Thyroid gland (tissue), 4 donors: ENCODE measurements at regions not wholly inside any gene's neighbourhood (a gene's known extent, or its start where the extent isn't known, plus 50 kb on each side); places are given as distances from the start of the nearest gene placed in this dataset.
"Not testable (repeated sequence)": the region's sequence is repeated elsewhere in the genome, so short reads cannot be mapped to it uniquely, and the experiment has no call there.

Experiments used
- DNase-seq, 2 donors: peaks; one replicate each; pipeline ENCODE4 v3.0.0-alpha.2; 2019
- H3K27ac ChIP-seq, 3 donors: fragments of 200-600 bp; sonication (generic); 1 replicate in 2 of 3; 2 replicates in 1 of 3; pipeline ENCODE4 v1.5.1; 2016 to 2019; ENCODE audit warnings: mild to moderate bottlenecking in 1 of 3, moderate library complexity in 1 of 3
- H3K27me3 ChIP-seq: fragments of 200-600 bp; sonication (generic); one replicate; pipeline ENCODE4 v1.5.1; 2019
- H3K36me3 ChIP-seq, 2 donors: fragments of 200-600 bp; sonication (generic); one replicate each; pipeline ENCODE4 v1.5.1; 2016 to 2019
- H3K4me1 ChIP-seq, 2 donors: fragments of 200-600 bp; sonication (generic); one replicate each; pipeline ENCODE4 v1.5.1; 2017 to 2019
- H3K4me3 ChIP-seq, 3 donors: fragments of 200-600 bp; sonication (generic); replicated peaks in 1 of 3; 1 replicate in 2 of 3; 2 replicates in 1 of 3; pipeline ENCODE4 v1.5.1; 2016; ENCODE audit warnings: mild to moderate bottlenecking in 1 of 3
- H3K9me3 ChIP-seq: fragments of 200-600 bp; sonication (generic); one replicate; pipeline ENCODE4 v1.5.1; 2017
- CTCF ChIP-seq, 6 experiments: fragments of 200-600 bp in 3 of 6; fragments of 450-650 bp in 3 of 6; sonication (generic) in 3 of 6; IDR thresholded peaks; one replicate each; pipeline ENCODE4 v1.5.1; 2016 to 2019; ENCODE audit warnings: antibody characterized with exemption in 6 of 6, mild to moderate bottlenecking in 2 of 6, inconsistent platforms in 1 of 6, moderate library complexity in 1 of 6
- POLR2A ChIP-seq, 2 donors: fragments of 450-650 bp; IDR thresholded peaks; one replicate each; pipeline ENCODE4 v1.6.1; 2017; ENCODE audit warnings: antibody characterized with exemption in 2 of 2, mild to moderate bottlenecking in 2 of 2, moderate library complexity in 1 of 2
- WGBS, 2 donors: methylation state at CpG; one replicate each; pipeline ENCODE4 v1.1.5; 2017; 5-methylcytosine and 5-hydroxymethylcytosine counted together
- intact Hi-C: fragments of 100-400 bp; cut with DNase I; formaldehyde crosslinking; loops from one replicate; pipeline ENCODE4 v1.15.1; 2023

GRCh38 chr18:38642711-38643110, 1077.1 kb upstream of the CELF4 start:
- Histone ChIP-seq H3K27ac (no peak overlapping the region), H3K27me3 (no peaks in the 10 kb centered on the region), H3K4me1 (no peaks in the 10 kb centered on the region), H3K4me3 (no peak overlapping the region), H3K9me3 (no peaks in the 10 kb centered on the region), H3K36me3 (no peaks in the 10 kb centered on the region)
- intact Hi-C loops, result no loop called here
- no peak for DNase-seq
- TF ChIP-seq POLR2A (IDR thresholded peaks at IDR 0.05) (no peak), CTCF (IDR thresholded peaks at IDR 0.05) (no peak)
- WGBS, 2 donors, result 75 to 79% methylated on average over 3 of the region's 3 CpGs

- not testable (repeated sequence) for H3K36me3 ChIP-seq
Measured at GRCh38 chr18:38639700-38640099, 1074.1 kb upstream of the CELF4 start.

GRCh38 chr18:38635709-38636430, 1070.3 kb upstream of the CELF4 start:
- TF ChIP-seq CTCF (IDR thresholded peaks at IDR 0.05), result no peak
- no peak for TF ChIP-seq POLR2A (IDR thresholded peaks at IDR 0.05)
- H3K27me3 ChIP-seq, result no peaks in the 10 kb centered on the region
- no peaks in the 10 kb centered on the region for H3K4me1 ChIP-seq
- no peak overlapping the region for H3K4me3 ChIP-seq
- DNase-seq, result no peak
- intact Hi-C loops, result no loop called here
- no peaks in the 10 kb centered on the region for H3K9me3 ChIP-seq
- no peak overlapping the region for H3K27ac ChIP-seq
- no peaks in the 10 kb centered on the region for H3K36me3 ChIP-seq

More at GRCh38 chr18:38639700-38640099, 1074.1 kb upstream of the CELF4 start:
- WGBS, 2 donors, result 82 to 87% methylated on average over 9 of the region's 9 CpGs
- H3K27ac ChIP-seq, H3K4me1 ChIP-seq, intact Hi-C loops, H3K4me3 ChIP-seq, H3K9me3 ChIP-seq, H3K27me3 ChIP-seq, DNase-seq: not testable (repeated sequence)

GRCh38 chr18:38634117-38634516, 1068.5 kb upstream of the CELF4 start:
- intact Hi-C loops, result no loop called here
- WGBS, 2 donors, result 63 to 65% methylated on average over 2 of the region's 2 CpGs

GRCh38 chr18:38633333-38633732, 1067.7 kb upstream of the CELF4 start:
- TF ChIP-seq POLR2A (IDR thresholded peaks at IDR 0.05) (no peak), CTCF (IDR thresholded peaks at IDR 0.05) (no peak)
- intact Hi-C loops, result no loop called here
- Histone ChIP-seq H3K27ac (no peak overlapping the region), H3K27me3 (no peaks in the 10 kb centered on the region), H3K4me3 (no peak overlapping the region), H3K36me3 (no peaks in the 10 kb centered on the region), H3K4me1 (no peaks in the 10 kb centered on the region), H3K9me3 (no peaks in the 10 kb centered on the region)
- DNase-seq, result no peak
- WGBS, 2 donors, result 88 to 89% methylated on average over 1 of the region's 1 CpG

More at GRCh38 chr18:38634117-38634516, 1068.5 kb upstream of the CELF4 start:
- no peaks in the 10 kb centered on the region for H3K36me3 ChIP-seq
- no peaks in the 10 kb centered on the region for H3K4me1 ChIP-seq
- H3K4me3 ChIP-seq, result no peak overlapping the region
- DNase-seq, result no peak
- H3K9me3 ChIP-seq, result no peaks in the 10 kb centered on the region
- H3K27ac ChIP-seq, result no peak overlapping the region
- H3K27me3 ChIP-seq, result no peaks in the 10 kb centered on the region
- no peak for TF ChIP-seq POLR2A (IDR thresholded peaks at IDR 0.05)
- TF ChIP-seq CTCF (IDR thresholded peaks at IDR 0.05), result no peak
